Fibroblast of skin of right biceps (primary cell): ENCODE measurements at regions not wholly inside any gene's neighbourhood (a gene's known extent, or its start where the extent isn't known, plus 50 kb on each side); places are given as distances from the start of the nearest gene placed in this dataset.

Source experiments
- DNase-seq: peaks from one replicate; pipeline ENCODE4 v3.0.0-alpha.2; 2013

DNA sequence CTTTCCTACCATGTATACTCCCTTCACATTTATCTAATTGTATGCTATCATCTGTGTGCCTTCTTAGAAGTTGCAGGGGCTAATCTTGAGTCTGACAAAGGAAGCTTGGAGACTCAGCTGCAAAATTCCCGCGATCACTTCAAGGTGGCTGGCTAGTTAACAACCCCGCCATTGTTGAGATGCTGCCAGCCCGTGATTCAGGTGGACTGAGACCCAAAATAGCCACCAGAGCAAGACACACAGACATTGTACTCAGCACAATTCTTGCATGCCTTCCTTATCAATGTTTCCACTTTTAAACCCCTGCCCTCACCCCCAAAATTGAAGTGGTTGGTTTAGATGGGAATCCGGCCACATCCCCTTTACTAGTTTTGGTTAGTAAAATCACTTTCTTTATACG, 225.8 kb upstream of the ZNF717 start:
- no peak for DNase-seq

DNA sequence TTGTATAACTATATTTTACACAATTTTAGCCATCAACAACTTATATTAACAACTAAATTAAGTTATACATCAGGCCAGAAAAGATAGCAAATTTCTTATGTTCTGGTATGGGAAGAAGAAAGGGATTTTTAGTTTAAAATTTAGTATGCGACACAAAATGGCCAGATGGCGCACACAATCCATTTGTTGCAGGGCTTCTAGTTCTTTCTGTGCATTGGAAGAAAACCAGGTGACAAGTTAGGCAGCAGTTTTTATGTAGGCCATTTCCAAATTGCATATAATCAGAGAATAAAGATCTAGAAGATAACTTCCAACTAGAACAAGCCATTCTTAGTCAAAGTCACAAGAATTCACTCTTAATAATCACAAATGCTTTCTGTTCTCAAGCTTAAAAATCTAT, 230.1 kb upstream of the ZNF717 start:
- no peak for DNase-seq

- no peak for DNase-seq
Measured at GRCh38 chr3:76016111-76016510, 230.8 kb upstream of the ZNF717 start.

GRCh38 chr3:76016769-76017439, 231.6 kb upstream of the ZNF717 start:
- no peak for DNase-seq

GRCh38 chr3:76021376-76021775, 236.0 kb upstream of the ZNF717 start:
- no peak for DNase-seq

GRCh38 chr3:76024640-76025039, 239.3 kb upstream of the ZNF717 start:
- peak; percentile 8 for DNase-seq

DNA sequence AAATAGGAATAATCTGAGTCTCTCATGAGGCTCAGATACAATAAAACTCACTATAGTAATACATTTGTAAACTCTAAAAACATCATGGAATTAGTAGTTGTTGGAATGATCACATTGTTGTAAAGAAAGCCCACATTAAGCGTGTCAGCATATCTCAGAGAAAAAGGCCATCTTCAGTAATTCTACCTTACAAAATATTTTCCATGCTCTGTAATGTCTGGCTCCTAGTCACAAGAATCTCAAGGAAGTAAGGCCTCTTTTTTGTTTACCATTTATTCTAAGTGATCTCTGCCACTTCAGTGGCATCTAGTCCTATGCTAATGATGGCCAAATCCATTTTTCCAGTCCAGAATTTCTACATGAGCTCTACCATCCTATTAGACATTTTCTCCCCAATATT, 240.2 kb upstream of the ZNF717 start:
- DNase-seq = no peak

- DNase-seq = peak; percentile 4
Measured at GRCh38 chr3:76026379-76026778, 241.0 kb upstream of the ZNF717 start.

- DNase-seq = no peak
Measured at GRCh38 chr3:76028774-76029173, 243.4 kb upstream of the ZNF717 start.

GRCh38 chr3:76034649-76035048, 249.3 kb upstream of the ZNF717 start:
- no peak for DNase-seq

- DNase-seq = no peak
Measured at GRCh38 chr3:76035117-76035516, 249.8 kb upstream of the ZNF717 start.

DNA sequence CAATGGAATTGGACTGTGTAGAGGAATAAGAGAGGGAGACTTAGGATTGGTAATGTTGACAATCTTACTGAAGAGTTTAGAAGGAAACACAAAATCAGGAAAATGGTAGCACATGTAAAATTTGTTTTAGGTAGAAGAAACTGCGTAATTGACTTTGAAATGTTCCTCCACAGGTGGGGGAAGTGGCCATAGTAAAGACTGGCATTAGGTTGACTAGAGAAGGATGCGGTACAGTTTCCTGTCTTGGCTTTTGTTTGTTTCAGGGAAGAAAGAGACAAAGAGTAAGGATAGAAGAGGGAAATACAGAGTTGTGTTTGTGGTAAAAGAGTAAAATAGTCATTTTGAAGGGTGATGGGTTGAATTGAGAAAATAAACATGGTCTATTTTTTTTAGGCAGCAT, 253.6 kb upstream of the ZNF717 start:
- no peak for DNase-seq

GRCh38 chr3:76039431-76039830, 254.1 kb upstream of the ZNF717 start:
- peak; percentile 3 for DNase-seq

- DNase-seq = peak; percentile 53
Measured at GRCh38 chr3:76040946-76041345, 255.6 kb upstream of the ZNF717 start.

- DNase-seq = no peak
Measured at GRCh38 chr3:76043746-76044145, 258.4 kb upstream of the ZNF717 start.

- DNase-seq = peak; percentile 34
Measured at GRCh38 chr3:76044601-76045600, 259.6 kb upstream of the ZNF717 start.

GRCh38 chr3:76047368-76047767, 262.0 kb upstream of the ZNF717 start:
- DNase-seq = no peak

DNA sequence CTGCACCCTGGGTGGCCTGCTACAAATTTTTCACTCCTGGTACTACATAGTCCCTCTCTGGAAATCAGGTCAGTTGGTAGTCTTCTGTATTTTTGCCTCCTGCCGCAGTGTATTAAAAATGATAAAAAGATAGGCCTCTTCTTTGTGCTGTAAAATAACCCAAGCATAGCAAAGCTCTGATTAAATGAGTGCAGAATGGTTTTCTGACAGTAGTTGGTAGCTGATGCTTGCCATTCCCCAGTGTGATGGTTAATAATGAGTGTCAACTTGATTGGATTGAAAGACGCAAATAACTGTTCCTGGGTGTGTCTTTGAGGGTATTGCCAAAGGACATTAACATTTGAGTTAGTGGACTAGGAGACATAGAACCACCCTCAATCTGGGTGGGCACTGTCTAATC, 264.4 kb upstream of the ZNF717 start:
- DNase-seq = no peak

DNA sequence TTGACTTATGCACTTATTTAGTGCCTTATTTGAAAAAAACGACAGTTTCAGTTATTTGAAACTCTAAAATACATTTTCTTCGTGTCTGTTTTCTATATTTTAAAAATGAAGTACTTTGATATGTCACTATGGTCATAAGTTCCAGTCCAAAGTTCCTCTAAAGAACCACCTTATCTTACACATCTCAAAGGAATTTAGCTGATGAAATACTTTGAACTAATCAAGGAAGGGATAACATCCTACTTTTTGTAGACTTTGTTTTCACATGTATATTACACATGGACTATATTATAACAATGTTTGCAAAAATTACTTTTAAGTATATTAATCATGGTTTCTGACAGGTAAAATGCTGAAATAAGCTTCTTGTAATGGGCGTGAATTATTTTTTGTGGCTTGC, 265.8 kb upstream of the ZNF717 start:
- DNase-seq = peak; percentile 5

DNA sequence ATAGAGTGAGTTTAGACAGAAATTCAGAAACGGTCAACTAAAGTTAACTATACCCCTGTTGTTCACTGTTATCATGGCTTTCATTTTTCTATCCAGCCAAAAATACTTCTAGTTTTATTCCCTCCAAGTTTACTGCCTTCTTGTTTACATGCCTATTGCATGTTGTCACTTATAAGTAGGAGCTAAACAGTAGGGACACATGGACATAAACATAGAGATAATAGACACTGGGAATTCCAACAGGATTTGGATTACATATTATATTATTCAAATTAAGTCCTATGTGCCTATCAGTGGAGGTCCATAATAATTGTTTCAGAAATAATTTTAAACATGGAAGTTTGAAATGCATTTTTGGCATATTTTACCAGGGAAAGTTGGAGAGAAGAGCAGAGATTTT, 269.1 kb upstream of the ZNF717 start:
- no peak for DNase-seq

DNA sequence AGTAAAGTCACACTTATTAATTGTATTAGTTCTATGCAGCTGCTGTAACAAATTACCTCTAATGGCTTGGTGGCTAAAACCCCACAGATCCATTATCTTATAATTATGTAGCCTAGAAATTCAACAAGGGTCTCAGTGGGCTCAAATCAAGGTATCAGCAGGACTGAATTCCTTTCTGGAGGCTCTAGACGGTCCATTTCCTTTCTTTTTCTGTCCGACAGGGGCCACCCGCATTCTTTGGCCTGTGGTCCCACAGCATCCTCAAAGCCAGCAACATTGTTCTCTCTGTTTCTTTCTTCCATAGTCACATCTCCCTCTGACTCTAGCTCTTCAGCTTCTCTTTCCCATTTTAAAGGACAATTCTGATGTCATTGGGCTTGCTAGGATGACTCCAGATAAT, 276.3 kb upstream of the ZNF717 start:
- DNase-seq = no peak

- DNase-seq = peak; percentile 49
Measured at GRCh38 chr3:76063019-76063418, 277.7 kb upstream of the ZNF717 start.

DNA sequence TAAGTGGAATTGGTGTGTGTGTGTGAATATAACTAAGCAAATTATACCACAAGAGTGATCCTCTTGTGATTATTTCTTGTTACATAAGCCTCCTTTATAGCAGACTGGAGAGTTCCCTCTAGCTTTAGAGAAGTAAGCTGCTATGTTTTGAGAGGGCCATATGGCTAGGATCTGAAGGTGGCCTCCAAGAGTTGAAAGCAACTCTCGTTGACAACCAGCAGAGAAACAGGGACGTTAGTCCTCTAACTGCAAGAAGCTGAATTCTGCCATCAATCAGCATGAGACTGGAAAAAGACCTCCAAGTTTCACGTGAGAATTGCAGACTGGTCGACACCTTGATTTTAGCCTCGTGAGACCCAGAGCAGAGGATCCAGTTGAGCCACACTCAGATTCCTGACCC, 278.5 kb upstream of the ZNF717 start:
- DNase-seq = no peak

GRCh38 chr3:76065964-76066363, 280.6 kb upstream of the ZNF717 start:
- DNase-seq = peak; percentile 24
